Cardiac fibroblast (primary cell): ENCODE measurements at regions not wholly inside any gene's neighbourhood (a gene's known extent, or its start where the extent isn't known, plus 50 kb on each side); places are given as distances from the start of the nearest gene placed in this dataset.
"Not testable (repeated sequence)": the region's sequence is repeated elsewhere in the genome, so short reads cannot be mapped to it uniquely, and the experiment has no call there.

Experiments
- DNase-seq, 2 donors: peaks; one replicate each; pipeline versions ENCODE4 v3.0.0 to v3.0.0-alpha.2; 2010; ENCODE audit warnings: low read depth in 2 of 2
- H3K4me3 ChIP-seq, 2 donors: replicated peaks in 1 of 2; 1 replicate in 1 of 2; 2 replicates in 1 of 2; pipeline ENCODE4 v1.5.1; 2011; ENCODE audit warnings: low read depth in 2 of 2, low read length in 2 of 2, mild to moderate bottlenecking in 2 of 2, moderate library complexity in 1 of 2
- CTCF ChIP-seq: IDR thresholded peaks from one replicate; pipeline ENCODE4 v1.5.1; 2011; ENCODE audit warnings: low read depth, mild to moderate bottlenecking, low read length, inconsistent platforms

- no peak overlapping the region for H3K4me3 ChIP-seq
- no peak for DNase-seq
- TF ChIP-seq CTCF: no peak
Measured at GRCh38 chr21:28858424-28858823, 134.3 kb downstream of the LTN1 start.

- TF ChIP-seq CTCF: no peak
- DNase-seq: no peak
- no peak overlapping the region for H3K4me3 ChIP-seq
Measured at GRCh38 chr21:28857752-28858151, 134.9 kb downstream of the LTN1 start.

- no peak for TF ChIP-seq CTCF
- no peak overlapping the region for H3K4me3 ChIP-seq
- DNase-seq: peak in 1 of 2 donors; percentile 11
Measured at GRCh38 chr21:28856588-28857250, 136.0 kb downstream of the LTN1 start.

GRCh38 chr21:28852706-28853105 is 140.0 kb downstream of the LTN1 start:
- no peak for DNase-seq
- H3K4me3 ChIP-seq: no peak overlapping the region
- no peak for TF ChIP-seq CTCF

- DNase-seq: no peak
- no peak for TF ChIP-seq CTCF
- H3K4me3 ChIP-seq: no peak overlapping the region
Measured at GRCh38 chr21:28851645-28852044, 141.0 kb downstream of the LTN1 start.

- not testable (repeated sequence) for DNase-seq, H3K4me3 ChIP-seq
Measured at GRCh38 chr21:28839237-28839636, 153.4 kb downstream of the LTN1 start.

GRCh38 chr21:28837426-28837825 is 155.3 kb downstream of the LTN1 start:
- not testable (repeated sequence) for H3K4me3 ChIP-seq, DNase-seq

- not testable (repeated sequence) for H3K4me3 ChIP-seq, DNase-seq
Measured at GRCh38 chr21:28836588-28836987, 156.1 kb downstream of the LTN1 start.
